Panc1 (cell line): ENCODE measurements at regions not wholly inside any gene's neighbourhood (a gene's known extent, or its start where the extent isn't known, plus 50 kb on each side); places are given as distances from the start of the nearest gene placed in this dataset.

Source experiments
- ATAC-seq: fragments of 200-7000 bp; cut with Tn5 transposase; 2 replicates; pipeline ENCODE4 v1.9.1; 2020; ENCODE audit warnings: mild to moderate bottlenecking, moderate library complexity
- BruUV-seq: library from RNA; stranded (reverse); fragments of 400-500 nt; replicated peaks from 2 replicates; lab custom pipeline; 2021; lab: Mats Ljungman, UMichigan
- CTCF ChIA-PET: fragments of 300-600 bp; sonication (Branson Sonifier 250); formaldehyde crosslinking; loops from one replicate; lab custom pipeline; 2022; ENCODE audit warnings: antibody characterized with exemption; lab: Charles Lee
- POLR2A ChIA-PET: fragments of 300-600 bp; sonication (Branson Sonifier 250); formaldehyde crosslinking; loops from one replicate; lab custom pipeline; 2022; ENCODE audit warnings: antibody characterized with exemption; lab: Charles Lee
- DNase-seq: peaks from one replicate; pipeline ENCODE4 v3.0.0-alpha.2; 2010; ENCODE audit warnings: low read depth, low spot score
- H3K27ac ChIP-seq: 2 replicates; pipeline ENCODE4 v1.5.1; 2011; ENCODE audit warnings: mild to moderate bottlenecking, low read length, inconsistent platforms
- H3K27me3 ChIP-seq: fragments of 200-500 bp; sonication (Bioruptor generic); 2 replicates; pipeline ENCODE4 v1.6.0; 2014; ENCODE audit warnings: low read length, inconsistent platforms; ENCODE audit not compliant: control insufficient read depth, insufficient read depth
- H3K36me3 ChIP-seq: fragments of 200-500 bp; sonication (Bioruptor generic); 2 replicates; pipeline ENCODE4 v1.5.1; 2014; ENCODE audit warnings: inconsistent platforms, mild to moderate bottlenecking, low read length, moderate library complexity; ENCODE audit not compliant: control insufficient read depth, insufficient read depth
- H3K4me1 ChIP-seq: 2 replicates; pipeline ENCODE4 v1.5.1; 2011; ENCODE audit warnings: inconsistent platforms, mild to moderate bottlenecking, low read length, moderate library complexity; ENCODE audit not compliant: control insufficient read depth, insufficient read depth
- H3K4me3 ChIP-seq, 2 experiments: 2 replicates each; pipeline ENCODE4 v1.5.1; 2011 to 2012; ENCODE audit warnings: low read depth in 2 of 2, low read length in 2 of 2, mild to moderate bottlenecking in 2 of 2, inconsistent platforms in 1 of 2, moderate library complexity in 1 of 2
- H3K9me3 ChIP-seq: fragments of 200-500 bp; sonication (Bioruptor generic); 2 replicates; pipeline ENCODE4 v1.5.1; 2014; ENCODE audit warnings: low read depth, mild to moderate bottlenecking, inconsistent platforms, low read length, moderate library complexity; ENCODE audit not compliant: control insufficient read depth, insufficient read depth
- CTCF ChIP-seq: fragments of 450-650 bp; IDR thresholded peaks from 2 replicates; pipeline ENCODE4 v1.5.1; 2017; ENCODE audit warnings: mild to moderate bottlenecking
- POLR2AphosphoS5 ChIP-seq: IDR thresholded peaks from 2 replicates; pipeline ENCODE4 v1.6.1; 2012; ENCODE audit warnings: mild to moderate bottlenecking, low read depth, low read length, moderate library complexity
- REST ChIP-seq, 2 experiments: IDR thresholded peaks; 2 replicates each; pipeline ENCODE4 v1.6.1; 2011 to 2012; ENCODE audit warnings: low read depth in 2 of 2, control low read depth in 1 of 2, low read length in 1 of 2, mild to moderate bottlenecking in 1 of 2, moderate library complexity in 1 of 2; ENCODE audit not compliant: insufficient read depth in 1 of 2
- SIN3A ChIP-seq: IDR thresholded peaks from 2 replicates; pipeline ENCODE4 v1.6.1; 2012; ENCODE audit warnings: low read depth, mild to moderate bottlenecking, low read length, moderate library complexity, borderline replicate concordance; ENCODE audit not compliant: insufficient read depth
- TCF7L2 ChIP-seq: IDR thresholded peaks from 2 replicates; pipeline ENCODE4 v1.6.1; 2011; ENCODE audit warnings: mild to moderate bottlenecking, low read depth, low read length, inconsistent platforms
- in situ Hi-C: cut with HindIII; loops from 2 replicates; pipeline ENCODE4 v1.10.0; 2016; ENCODE audit warnings: low sequenced_read_pairs, low pct_unique_long_range_greater_than_20kb
- intact Hi-C: fragments of 100-400 bp; cut with micrococcal nuclease; formaldehyde crosslinking; loops from one replicate; pipeline ENCODE4 v1.10.0; 2022; ENCODE audit not compliant: unreplicated experiment

- Histone ChIP-seq H3K9me3 (no peaks in the 10 kb centered on the region), H3K27me3 (peaks cover 2% of the 10 kb centered on the region; the same call in 1 of the 2 replicates), H3K4me3 (no peak overlapping the region), H3K27ac (no peak overlapping the region), H3K36me3 (no peaks in the 10 kb centered on the region), H3K4me1 (no peaks in the 10 kb centered on the region)
- BruUV-seq, result no TSS peak
- no peak for ATAC-seq
- in situ Hi-C loops, result no loop called here
- TF ChIP-seq REST (IDR thresholded peaks at IDR 0.05; ENCODE audit: insufficient read depth in 1 of 2, low read depth in 2 of 2, low read length in 1 of 2) (no peak), TCF7L2 (no peak), SIN3A (no peak), CTCF (no peak), POLR2AphosphoS5 (no peak)
- DNase-seq, result no peak
- CTCF ChIA-PET, result no interaction called here
- intact Hi-C loops, result no loop called here
- POLR2A ChIA-PET, result no interaction called here
Observed at GRCh38 chr16:8431783-8432182, 158.5 kb downstream of the TMEM114 start.

GRCh38 chr16:8430401-8430800 lies 159.9 kb downstream of the TMEM114 start:
- POLR2A ChIA-PET, result no interaction called here
- Histone ChIP-seq H3K27ac (no peak overlapping the region), H3K4me3 (no peak overlapping the region), H3K27me3 (no peaks in the 10 kb centered on the region), H3K4me1 (no peaks in the 10 kb centered on the region), H3K36me3 (no peaks in the 10 kb centered on the region), H3K9me3 (no peaks in the 10 kb centered on the region)
- DNase-seq (no peak), ATAC-seq (no peak)
- in situ Hi-C loops (no loop called here), intact Hi-C loops (no loop called here)
- CTCF ChIA-PET, result no interaction called here
- TF ChIP-seq TCF7L2 (no peak), CTCF (no peak), REST (IDR thresholded peaks at IDR 0.05; ENCODE audit: insufficient read depth in 1 of 2, low read depth in 2 of 2, low read length in 1 of 2) (no peak), POLR2AphosphoS5 (no peak)
- BruUV-seq, result no TSS peak
